Bronchial epithelial cell (primary cell): ENCODE measurements at regions not wholly inside any gene's neighbourhood (a gene's known extent, or its start where the extent isn't known, plus 50 kb on each side); places are given as distances from the start of the nearest gene placed in this dataset.
A peak's percentile ranks its signal among the peaks of the same experiment; 100 is the strongest.

Experiments used
- DNase-seq: peaks from one replicate; pipeline ENCODE4 v3.0.0-alpha.2; 2010; ENCODE audit warnings: low read depth
- FAIRE-seq: peaks from 2 replicates; lab custom pipeline; 2011; peaks lifted over from hg19 to GRCh38; lab: Jason Lieb, UNC
- H3K27me3 ChIP-seq: 2 replicates; pipeline ENCODE4 v1.5.1; 2011; ENCODE audit warnings: low read length; ENCODE audit not compliant: control insufficient read depth, insufficient read depth
- H3K36me3 ChIP-seq: 2 replicates; pipeline ENCODE4 v1.5.1; 2011; ENCODE audit warnings: low read length; ENCODE audit not compliant: control insufficient read depth, insufficient read depth
- H3K4me3 ChIP-seq: 2 replicates; pipeline ENCODE4 v1.5.1; 2011; ENCODE audit warnings: mild to moderate bottlenecking, low read depth, low read length, control low read depth
- TF ChIP-seq, protein P1 (sequence below): IDR thresholded peaks from 2 replicates; pipeline ENCODE4 v1.5.1; 2011; ENCODE audit warnings: mild to moderate bottlenecking, moderate library complexity, low read length, control low read depth, inconsistent platforms; ENCODE audit not compliant: insufficient read depth, severe bottlenecking

DNA sequence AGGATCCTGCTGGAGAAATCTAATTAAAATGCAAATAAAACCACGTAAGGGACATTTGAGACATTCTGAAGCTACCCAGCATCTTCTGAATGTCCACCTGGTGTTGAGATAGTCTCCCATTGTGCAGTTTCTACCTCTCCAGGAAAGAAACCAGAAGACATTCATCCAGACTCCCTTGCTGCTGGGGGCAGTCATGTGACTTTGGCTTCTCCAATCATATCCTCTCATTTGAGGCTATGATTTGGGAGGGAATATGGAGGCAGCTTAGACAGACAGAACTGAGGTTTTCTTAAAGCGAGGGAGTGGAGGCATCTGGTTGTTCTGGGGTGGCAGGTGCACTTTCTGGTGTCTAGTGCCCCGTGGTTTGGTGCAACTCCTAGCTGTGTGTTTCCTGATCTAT is 315.2 kb upstream of the SULF2 start:
- H3K27me3 ChIP-seq, result no peaks in the 10 kb centered on the region
- DNase-seq (no peak), FAIRE-seq (no peak)
- TF ChIP-seq, protein P1, sequence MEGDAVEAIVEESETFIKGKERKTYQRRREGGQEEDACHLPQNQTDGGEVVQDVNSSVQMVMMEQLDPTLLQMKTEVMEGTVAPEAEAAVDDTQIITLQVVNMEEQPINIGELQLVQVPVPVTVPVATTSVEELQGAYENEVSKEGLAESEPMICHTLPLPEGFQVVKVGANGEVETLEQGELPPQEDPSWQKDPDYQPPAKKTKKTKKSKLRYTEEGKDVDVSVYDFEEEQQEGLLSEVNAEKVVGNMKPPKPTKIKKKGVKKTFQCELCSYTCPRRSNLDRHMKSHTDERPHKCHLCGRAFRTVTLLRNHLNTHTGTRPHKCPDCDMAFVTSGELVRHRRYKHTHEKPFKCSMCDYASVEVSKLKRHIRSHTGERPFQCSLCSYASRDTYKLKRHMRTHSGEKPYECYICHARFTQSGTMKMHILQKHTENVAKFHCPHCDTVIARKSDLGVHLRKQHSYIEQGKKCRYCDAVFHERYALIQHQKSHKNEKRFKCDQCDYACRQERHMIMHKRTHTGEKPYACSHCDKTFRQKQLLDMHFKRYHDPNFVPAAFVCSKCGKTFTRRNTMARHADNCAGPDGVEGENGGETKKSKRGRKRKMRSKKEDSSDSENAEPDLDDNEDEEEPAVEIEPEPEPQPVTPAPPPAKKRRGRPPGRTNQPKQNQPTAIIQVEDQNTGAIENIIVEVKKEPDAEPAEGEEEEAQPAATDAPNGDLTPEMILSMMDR, result no peak
- no peak overlapping the region for H3K4me3 ChIP-seq
- H3K36me3 ChIP-seq, result no peaks in the 10 kb centered on the region

DNA sequence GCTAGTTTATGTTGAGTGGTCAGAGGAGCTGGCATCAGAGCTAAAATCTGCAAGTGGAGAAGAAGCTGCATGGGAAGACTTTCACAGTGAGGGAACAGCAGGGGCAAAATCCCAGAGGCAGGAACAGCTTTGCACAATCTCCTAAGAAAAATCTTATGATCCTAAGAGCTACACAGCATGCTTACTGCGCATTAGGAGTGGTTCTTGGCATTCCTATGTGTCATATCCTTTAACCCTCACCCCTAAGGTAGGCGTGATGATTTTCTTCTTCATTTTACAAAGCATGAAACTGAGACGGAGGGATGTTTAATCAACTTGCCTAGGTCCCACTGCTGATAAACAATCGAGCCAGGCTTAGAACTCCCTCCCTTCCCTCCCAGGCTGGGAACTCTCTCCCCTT is 313.6 kb upstream of the SULF2 start:
- no peaks in the 10 kb centered on the region for H3K27me3 ChIP-seq
- no peaks in the 10 kb centered on the region for H3K36me3 ChIP-seq
- FAIRE-seq, result no peak
- peak; percentile 43 for DNase-seq
- TF ChIP-seq, protein P1, result no peak
- H3K4me3 ChIP-seq, result no peak overlapping the region

DNA sequence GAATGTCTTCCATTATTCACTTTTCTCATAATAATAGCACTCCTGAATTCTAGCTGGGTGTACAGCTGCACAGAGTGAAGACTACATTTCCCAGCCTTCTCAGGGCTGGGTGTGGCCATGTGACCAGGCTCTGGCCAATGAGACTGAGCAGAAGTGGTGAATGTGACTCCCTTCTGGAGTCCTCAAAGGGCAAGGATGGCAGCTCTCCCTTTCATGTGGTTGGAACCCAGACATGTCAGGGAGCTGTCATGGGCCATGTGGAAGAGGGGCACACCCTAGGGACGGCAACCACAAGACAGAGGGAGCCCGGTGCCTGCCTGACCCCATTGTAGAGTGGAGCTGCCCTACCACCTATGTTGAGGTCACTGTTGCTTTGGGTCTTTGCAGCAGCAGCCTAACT is 312.8 kb upstream of the SULF2 start:
- no peak for DNase-seq
- H3K27me3 ChIP-seq, result no peaks in the 10 kb centered on the region
- TF ChIP-seq, protein P1, result no peak
- no peaks in the 10 kb centered on the region for H3K36me3 ChIP-seq
- FAIRE-seq, result no peak
- H3K4me3 ChIP-seq, result no peak overlapping the region

DNA sequence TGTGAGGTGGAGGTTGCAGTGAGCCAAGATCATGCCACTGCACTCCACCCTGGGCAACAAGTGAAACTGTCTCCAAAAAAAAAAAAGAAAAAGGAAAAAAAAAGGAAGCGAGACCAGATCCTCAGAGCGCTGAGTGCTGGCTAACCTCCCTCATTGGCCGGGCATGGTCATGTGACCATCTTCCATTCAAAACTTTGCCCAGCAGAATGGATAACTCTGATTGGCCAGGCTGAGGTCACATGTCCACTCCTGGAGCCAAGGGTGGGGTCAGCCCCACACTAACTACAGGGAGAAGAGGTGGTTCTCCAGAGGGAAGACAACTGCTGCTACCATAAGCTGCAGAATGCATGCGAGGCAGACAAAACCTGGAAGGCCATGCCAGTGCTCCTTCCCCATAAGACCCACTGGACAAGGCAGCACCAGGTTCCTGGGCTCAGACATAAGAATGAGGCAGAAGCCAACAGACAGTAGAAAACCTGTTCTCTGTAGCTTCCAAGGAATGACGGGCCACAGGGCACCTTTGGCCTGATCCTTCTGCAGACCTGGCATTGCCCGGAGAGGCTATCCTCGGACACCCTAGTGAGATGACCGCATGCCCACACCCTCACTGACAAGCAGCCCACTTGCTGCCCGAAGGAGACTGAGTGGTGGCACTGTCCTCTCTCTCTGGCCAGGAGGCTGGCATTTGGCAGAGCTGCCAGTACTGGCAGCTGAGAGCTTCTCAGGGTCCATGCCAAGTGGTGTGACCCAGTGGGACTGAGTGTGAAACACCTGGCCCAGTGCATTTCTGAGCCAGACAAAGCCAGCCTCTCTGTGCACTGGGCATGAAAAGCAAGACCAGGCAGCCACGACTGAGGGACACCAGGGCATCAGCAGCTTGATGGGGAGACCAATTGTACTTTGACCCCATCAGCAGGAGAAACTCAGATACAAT is 311.9 kb upstream of the SULF2 start:
- Histone ChIP-seq H3K36me3 (no peaks in the 10 kb centered on the region), H3K4me3 (no peak overlapping the region), H3K27me3 (no peaks in the 10 kb centered on the region)
- TF ChIP-seq, protein P1, result no peak
- no peak for FAIRE-seq
- DNase-seq, result no peak

DNA sequence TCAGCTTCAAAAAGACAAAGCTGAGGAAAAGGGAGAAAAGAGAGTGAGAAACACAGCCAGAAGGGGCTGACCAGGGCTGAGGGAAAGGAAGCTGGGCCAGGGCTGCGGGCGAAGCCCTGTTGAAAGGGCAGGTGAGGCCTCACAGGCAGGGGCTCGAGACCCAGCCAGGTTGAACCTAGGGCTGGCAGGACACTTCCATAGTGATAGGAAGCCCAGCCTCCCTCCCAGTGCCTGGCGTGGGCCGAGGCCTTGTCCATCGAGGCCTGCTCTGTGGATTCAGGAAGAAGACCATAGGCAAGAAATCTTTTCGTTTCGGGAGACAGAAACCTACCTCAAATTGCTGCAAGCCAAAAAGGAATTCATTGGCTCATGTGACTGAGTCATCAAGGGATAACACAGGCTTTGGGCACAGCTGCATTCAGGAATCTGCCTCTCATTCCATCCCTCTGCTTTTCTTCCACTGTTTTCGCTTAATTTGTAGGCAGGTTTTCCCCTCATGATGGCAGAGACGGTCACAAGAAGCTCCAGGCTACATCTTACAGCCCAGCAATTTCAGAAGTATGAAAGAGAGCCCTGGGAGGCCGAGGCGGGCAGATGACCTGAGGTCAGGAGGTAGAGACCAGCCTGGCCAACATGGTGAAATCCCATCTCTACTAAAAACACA is 311.1 kb upstream of the SULF2 start:
- TF ChIP-seq, protein P1, result no peak
- no peak for FAIRE-seq
- Histone ChIP-seq H3K36me3 (no peaks in the 10 kb centered on the region), H3K4me3 (no peak overlapping the region), H3K27me3 (no peaks in the 10 kb centered on the region)
- no peak for DNase-seq
